K562 (cell line): ENCODE measurements at regions not wholly inside any gene's neighbourhood (a gene's known extent, or its start where the extent isn't known, plus 50 kb on each side); places are given as distances from the start of the nearest gene placed in this dataset.

Experiments
- ATAC-seq: fragments of 200-7000 bp; cut with Tn5 transposase; 3 replicates; pipeline ENCODE4 v1.9.1; 2020; ENCODE audit warnings: moderate library complexity
- BruUV-seq: library from RNA; stranded (reverse); fragments of 400-500 nt; replicated peaks from 2 replicates; lab custom pipeline; 2021; lab: Mats Ljungman, UMichigan
- CTCF ChIA-PET: fragments of 300-600 bp; formaldehyde crosslinking; extraction: SDS; loops from one replicate; lab custom pipeline; 2021; ENCODE audit warnings: low intra/inter-chr PET ratio; lab: Yijun Ruan, JAX
- POLR2A ChIA-PET: fragments of 300-600, 350-650 bp; sonication (Branson Sonifier 250); formaldehyde crosslinking; extraction: SDS; loops from one replicate; lab custom pipeline; 2021; ENCODE audit warnings: antibody characterized with exemption, inconsistent platforms; lab: Yijun Ruan, JAX
- DNase-seq, 4 experiments: peaks; one replicate each; pipeline versions ENCODE4 v3.0.0 to v3.0.0-alpha.2; 2011 to 2018; ENCODE audit warnings: low spot score in 3 of 4, mixed read lengths in 3 of 4; ENCODE audit errors: extremely low read depth in 1 of 4
- FAIRE-seq: peaks from 2 replicates; lab custom pipeline; 2011; peaks lifted over from hg19 to GRCh38; lab: Jason Lieb, UNC
- H2AFZ ChIP-seq: 2 replicates; pipeline ENCODE4 v1.6.0; 2011; ENCODE audit warnings: low read depth, low read length, control low read depth, inconsistent platforms
- H3K27ac ChIP-seq: fragments of 200-600 bp; 3 replicates; pipeline ENCODE4 v1.8.0; 2011; ENCODE audit warnings: low read depth, mild to moderate bottlenecking, control low read depth, inconsistent platforms, low read length, moderate library complexity, mixed read lengths; ENCODE audit errors: extremely low read depth
- H3K27me3 ChIP-seq, 2 experiments: fragments of 300-600 bp in 1 of 2; 2 replicates in 1 of 2; 3 replicates in 1 of 2; pipeline versions ENCODE4 v1.6.0 to v1.8.0; 2011; ENCODE audit warnings: inconsistent platforms in 2 of 2, low read length in 2 of 2, mild to moderate bottlenecking in 1 of 2, mixed read lengths in 1 of 2, moderate library complexity in 1 of 2; ENCODE audit not compliant: control insufficient read depth in 2 of 2, insufficient read depth in 2 of 2
- H3K36me3 ChIP-seq: fragments of 300-600 bp; 3 replicates; pipeline ENCODE4 v1.8.0; 2011; ENCODE audit warnings: mild to moderate bottlenecking, low read length, inconsistent platforms; ENCODE audit not compliant: control insufficient read depth, insufficient read depth
- H3K4me1 ChIP-seq, 2 experiments: fragments of 200-600 bp in 1 of 2; replicated peaks in 1 of 2; 2 replicates in 1 of 2; 3 replicates in 1 of 2; pipeline versions ENCODE4 v1.5.1 to v1.8.0; 2011; ENCODE audit warnings: inconsistent platforms in 2 of 2, low read length in 2 of 2, mild to moderate bottlenecking in 1 of 2, mixed read lengths in 1 of 2, moderate library complexity in 1 of 2; ENCODE audit not compliant: control insufficient read depth in 2 of 2, insufficient read depth in 2 of 2
- H3K4me2 ChIP-seq: 2 replicates; pipeline ENCODE4 v1.6.1; 2011; ENCODE audit warnings: low read length, control low read depth, inconsistent platforms, mixed read lengths; ENCODE audit not compliant: insufficient read depth
- H3K4me3 ChIP-seq: fragments of 200-600 bp; sonication (generic), shearing (Covaris generic); 2 replicates; pipeline ENCODE4 v1.5.1; 2016; ENCODE audit warnings: control low read depth, inconsistent platforms
- H3K79me2 ChIP-seq: fragments of 200-600 bp; 3 replicates; pipeline ENCODE4 v1.8.0; 2011; ENCODE audit warnings: low read length, inconsistent platforms; ENCODE audit not compliant: control insufficient read depth, insufficient read depth
- H3K9ac ChIP-seq, 2 experiments: 2 replicates each; pipeline versions ENCODE4 v1.6.0 to v1.6.1; 2011; ENCODE audit warnings: low read depth in 2 of 2, low read length in 2 of 2, control low read depth in 1 of 2, inconsistent platforms in 1 of 2, mild to moderate bottlenecking in 1 of 2, mixed read lengths in 1 of 2; ENCODE audit not compliant: insufficient read depth in 1 of 2
- H3K9me1 ChIP-seq: one replicate; pipeline ENCODE4 v1.6.0; 2011; ENCODE audit warnings: inconsistent platforms, mild to moderate bottlenecking, low read length, moderate library complexity; ENCODE audit not compliant: control insufficient read depth, insufficient read depth
- H3K9me3 ChIP-seq: replicated peaks from 2 replicates; pipeline ENCODE4 v1.5.1; 2011; ENCODE audit warnings: low read depth, low read length, inconsistent platforms; ENCODE audit not compliant: control insufficient read depth, insufficient read depth
- H4K20me1 ChIP-seq: replicated peaks from 2 replicates; pipeline ENCODE4 v1.6.1; 2011; ENCODE audit warnings: low read length, inconsistent platforms, mixed read lengths; ENCODE audit not compliant: control insufficient read depth, insufficient read depth
- GABPA ChIP-seq: fragments of 200-800 bp; sonication (Bioruptor generic); conservative IDR thresholded peaks from 2 replicates; pipeline ENCODE4 v1.6.1; 2016; ENCODE audit warnings: low read depth, missing genetic modification characterization, missing compliant biosample characterization
- HDAC2 ChIP-seq: fragments of 450-650 bp; IDR thresholded peaks from 2 replicates; pipeline ENCODE4 v1.6.1; 2016; ENCODE audit warnings: mild to moderate bottlenecking
- MIER1 ChIP-seq: fragments of 450-650 bp; IDR thresholded peaks from 2 replicates; pipeline ENCODE4 v1.6.1; 2016; ENCODE audit warnings: antibody characterized with exemption, mild to moderate bottlenecking, low read depth
- NONO ChIP-seq, 2 experiments: fragments of 200-400 bp in 1 of 2; fragments of 450-650 bp in 1 of 2; formaldehyde crosslinking in 1 of 2; IDR thresholded peaks; 2 replicates each; pipeline ENCODE4 v1.6.1; 2017; ENCODE audit warnings: low read depth in 2 of 2, mild to moderate bottlenecking in 2 of 2, moderate library complexity in 2 of 2, low read length in 1 of 2
- PHTF2 ChIP-seq: fragments of 250-450 bp; sonication (Bioruptor Pico); IDR thresholded peaks from 2 replicates; pipeline ENCODE4 v1.5.0; 2021; ENCODE audit warnings: mild to moderate bottlenecking
- TEAD1 ChIP-seq, 2 experiments: fragments of 450-650 bp in 1 of 2; sonication (generic) in 1 of 2; formaldehyde crosslinking; IDR thresholded peaks; 2 replicates each; pipeline versions ENCODE4 v1.4.0 to v1.8.0; 2020 to 2022; ENCODE audit warnings: mild to moderate bottlenecking in 2 of 2, missing genetic modification reagents in 1 of 2
- WHSC1 ChIP-seq: IDR thresholded peaks from one replicate; pipeline ENCODE4 v1.6.1; 2012; ENCODE audit warnings: low read length, control low read depth, inconsistent platforms
- ZNF431 ChIP-seq: sonication (generic); formaldehyde crosslinking; IDR thresholded peaks from 2 replicates; pipeline ENCODE4 v1.8.0; 2022; ENCODE audit warnings: mild to moderate bottlenecking, missing genetic modification reagents
- in situ Hi-C: fragments of 300-500 bp; cut with MboI; formaldehyde crosslinking; loops from 4 replicates; pipeline ENCODE4 v1.15.0; 2018; ENCODE audit warnings: inconsistent platforms, mixed read lengths
- intact Hi-C: fragments of 100-400 bp; cut with micrococcal nuclease; formaldehyde crosslinking; loops from 2 replicates; pipeline ENCODE4 v1.14.2; 2022
- TF ChIP-seq, protein P1 (sequence below): IDR thresholded peaks from 3 replicates; pipeline ENCODE4 v1.6.1; 2011; ENCODE audit warnings: borderline replicate concordance, mild to moderate bottlenecking; ENCODE audit not compliant: insufficient read length, insufficient read depth
- TF ChIP-seq, protein P2 (sequence below): fragments of 250-450 bp; sonication (Bioruptor Pico); IDR thresholded peaks from 2 replicates; pipeline ENCODE4 v1.8.0; 2021; ENCODE audit warnings: borderline replicate concordance, mild to moderate bottlenecking, moderate library complexity; ENCODE audit not compliant: poor library complexity, severe bottlenecking
- TF ChIP-seq, protein P3 (sequence below): IDR thresholded peaks from 2 replicates; pipeline ENCODE4 v1.6.1; 2012; ENCODE audit warnings: low read depth, low read length, improper control_type of control experiment, borderline replicate concordance
- TF ChIP-seq, protein P4 (sequence below), 2 experiments: fragments of 250-450 bp in 1 of 2; fragments of 450-650 bp in 1 of 2; sonication (Bioruptor Pico) in 1 of 2; IDR thresholded peaks; 2 replicates each; pipeline versions ENCODE4 v1.6.1 to v1.8.0; 2016 to 2021; ENCODE audit warnings: mild to moderate bottlenecking in 2 of 2, moderate library complexity in 2 of 2, missing compliant biosample characterization in 1 of 2, missing genetic modification characterization in 1 of 2
- TF ChIP-seq, protein P5 (sequence below): fragments of 250-450 bp; sonication (Bioruptor Pico); IDR thresholded peaks from 2 replicates; pipeline ENCODE4 v1.5.0; 2022; ENCODE audit warnings: mild to moderate bottlenecking

DNA sequence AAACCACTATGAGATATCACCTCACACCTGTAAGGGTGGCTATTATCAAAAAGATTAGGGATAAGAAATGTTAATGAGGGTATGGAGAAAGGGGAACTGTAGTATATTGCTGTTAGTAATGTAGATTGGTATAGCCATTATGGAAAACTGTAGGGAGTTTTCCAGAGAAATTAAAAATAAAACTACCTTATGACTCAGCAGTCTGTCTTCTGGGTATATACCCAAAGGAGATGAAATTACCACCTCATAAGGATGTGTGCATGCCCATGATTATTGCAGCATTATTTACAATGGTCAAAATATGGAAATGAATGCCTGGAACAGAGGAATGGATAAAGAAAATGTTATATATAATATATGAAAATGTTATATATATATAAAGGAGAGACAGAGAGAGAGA is 303.8 kb downstream of the METTL15 start:
- TF ChIP-seq NONO (IDR thresholded peaks at IDR 0.05; ENCODE audit: low read depth in 2 of 2, low read length in 1 of 2) (no peak), MIER1 (no peak), GABPA (tag) (no peak), HDAC2 (no peak), TEAD1 (CRISPR knock-in tag; IDR thresholded peaks at IDR 0.05) (no peak), PHTF2 (no peak), WHSC1 (no peak), ZNF431 (CRISPR knock-in tag) (no peak)
- TF ChIP-seq, protein P1, sequence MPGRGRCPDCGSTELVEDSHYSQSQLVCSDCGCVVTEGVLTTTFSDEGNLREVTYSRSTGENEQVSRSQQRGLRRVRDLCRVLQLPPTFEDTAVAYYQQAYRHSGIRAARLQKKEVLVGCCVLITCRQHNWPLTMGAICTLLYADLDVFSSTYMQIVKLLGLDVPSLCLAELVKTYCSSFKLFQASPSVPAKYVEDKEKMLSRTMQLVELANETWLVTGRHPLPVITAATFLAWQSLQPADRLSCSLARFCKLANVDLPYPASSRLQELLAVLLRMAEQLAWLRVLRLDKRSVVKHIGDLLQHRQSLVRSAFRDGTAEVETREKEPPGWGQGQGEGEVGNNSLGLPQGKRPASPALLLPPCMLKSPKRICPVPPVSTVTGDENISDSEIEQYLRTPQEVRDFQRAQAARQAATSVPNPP, result no peak
- TF ChIP-seq, protein P2, sequence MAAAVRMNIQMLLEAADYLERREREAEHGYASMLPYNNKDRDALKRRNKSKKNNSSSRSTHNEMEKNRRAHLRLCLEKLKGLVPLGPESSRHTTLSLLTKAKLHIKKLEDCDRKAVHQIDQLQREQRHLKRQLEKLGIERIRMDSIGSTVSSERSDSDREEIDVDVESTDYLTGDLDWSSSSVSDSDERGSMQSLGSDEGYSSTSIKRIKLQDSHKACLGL, result no peak
- TF ChIP-seq, protein P3, sequence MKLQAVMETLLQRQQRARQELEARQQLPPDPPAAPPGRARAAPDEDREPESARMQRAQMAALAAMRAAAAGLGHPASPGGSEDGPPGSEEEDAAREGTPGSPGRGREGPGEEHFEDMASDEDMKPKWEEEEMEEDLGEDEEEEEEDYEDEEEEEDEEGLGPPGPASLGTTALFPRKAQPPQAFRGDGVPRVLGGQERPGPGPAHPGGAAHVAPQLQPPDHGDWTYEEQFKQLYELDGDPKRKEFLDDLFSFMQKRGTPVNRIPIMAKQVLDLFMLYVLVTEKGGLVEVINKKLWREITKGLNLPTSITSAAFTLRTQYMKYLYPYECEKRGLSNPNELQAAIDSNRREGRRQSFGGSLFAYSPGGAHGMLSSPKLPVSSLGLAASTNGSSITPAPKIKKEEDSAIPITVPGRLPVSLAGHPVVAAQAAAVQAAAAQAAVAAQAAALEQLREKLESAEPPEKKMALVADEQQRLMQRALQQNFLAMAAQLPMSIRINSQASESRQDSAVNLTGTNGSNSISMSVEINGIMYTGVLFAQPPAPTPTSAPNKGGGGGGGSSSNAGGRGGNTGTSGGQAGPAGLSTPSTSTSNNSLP, result no peak
- TF ChIP-seq, protein P4, sequence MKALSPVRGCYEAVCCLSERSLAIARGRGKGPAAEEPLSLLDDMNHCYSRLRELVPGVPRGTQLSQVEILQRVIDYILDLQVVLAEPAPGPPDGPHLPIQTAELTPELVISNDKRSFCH (CRISPR knock-in tag; IDR thresholded peaks at IDR 0.05), result no peak
- TF ChIP-seq, protein P4 (tag; IDR thresholded peaks at IDR 0.05), result no peak
- TF ChIP-seq, protein P5, sequence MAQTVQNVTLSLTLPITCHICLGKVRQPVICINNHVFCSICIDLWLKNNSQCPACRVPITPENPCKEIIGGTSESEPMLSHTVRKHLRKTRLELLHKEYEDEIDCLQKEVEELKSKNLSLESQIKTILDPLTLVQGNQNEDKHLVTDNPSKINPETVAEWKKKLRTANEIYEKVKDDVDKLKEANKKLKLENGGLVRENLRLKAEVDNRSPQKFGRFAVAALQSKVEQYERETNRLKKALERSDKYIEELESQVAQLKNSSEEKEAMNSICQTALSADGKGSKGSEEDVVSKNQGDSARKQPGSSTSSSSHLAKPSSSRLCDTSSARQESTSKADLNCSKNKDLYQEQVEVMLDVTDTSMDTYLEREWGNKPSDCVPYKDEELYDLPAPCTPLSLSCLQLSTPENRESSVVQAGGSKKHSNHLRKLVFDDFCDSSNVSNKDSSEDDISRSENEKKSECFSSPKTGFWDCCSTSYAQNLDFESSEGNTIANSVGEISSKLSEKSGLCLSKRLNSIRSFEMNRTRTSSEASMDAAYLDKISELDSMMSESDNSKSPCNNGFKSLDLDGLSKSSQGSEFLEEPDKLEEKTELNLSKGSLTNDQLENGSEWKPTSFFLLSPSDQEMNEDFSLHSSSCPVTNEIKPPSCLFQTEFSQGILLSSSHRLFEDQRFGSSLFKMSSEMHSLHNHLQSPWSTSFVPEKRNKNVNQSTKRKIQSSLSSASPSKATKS (CRISPR knock-in tag), result no peak
- TF ChIP-seq, all 486 proteins: peak for 0
- CTCF ChIA-PET, result no interaction called here
- no peaks in the 10 kb centered on the region for H3K9me3 ChIP-seq
- no peak for FAIRE-seq
- H3K4me1 ChIP-seq, result no peaks in the 10 kb centered on the region
- ATAC-seq, result no peak
- H3K4me2 ChIP-seq, result no peak overlapping the region
- intact Hi-C loops, result no loop called here
- no peak overlapping the region for H3K9ac ChIP-seq
- H3K36me3 ChIP-seq, result no peaks in the 10 kb centered on the region
- POLR2A ChIA-PET, result no interaction called here
- H3K79me2 ChIP-seq, result no peaks in the 10 kb centered on the region
- no peaks in the 10 kb centered on the region for H3K9me1 ChIP-seq
- in situ Hi-C loops, result no loop called here
- H3K4me3 ChIP-seq, result no peak overlapping the region
- no peak for DNase-seq
- no TSS peak for BruUV-seq
- no peak overlapping the region for H2AFZ ChIP-seq
- no peak overlapping the region for H3K27ac ChIP-seq
- H3K27me3 ChIP-seq, result no peaks in the 10 kb centered on the region
- no peaks in the 10 kb centered on the region for H4K20me1 ChIP-seq
